Testis (tissue), 2 donors: ENCODE measurements at regions not wholly inside any gene's neighbourhood (a gene's known extent, or its start where the extent isn't known, plus 50 kb on each side); places are given as distances from the start of the nearest gene placed in this dataset.
"Not testable (repeated sequence)": the region's sequence is repeated elsewhere in the genome, so short reads cannot be mapped to it uniquely, and the experiment has no call there.

Source experiments
- DNase-seq: peaks from one replicate; pipeline ENCODE4 v3.0.0-alpha.2; 2019
- H3K27ac ChIP-seq, 2 donors: fragments of 200-600 bp; sonication (generic); one replicate each; pipeline ENCODE4 v1.5.1; 2019
- H3K27me3 ChIP-seq: fragments of 200-600 bp; sonication (generic); one replicate; pipeline ENCODE4 v1.5.1; 2019
- H3K36me3 ChIP-seq: fragments of 200-600 bp; sonication (generic); one replicate; pipeline ENCODE4 v1.5.1; 2017; ENCODE audit warnings: low read depth; ENCODE audit errors: missing control alignments
- H3K4me1 ChIP-seq: fragments of 200-600 bp; sonication (generic); one replicate; pipeline ENCODE4 v1.5.1; 2019
- H3K4me3 ChIP-seq, 2 donors: fragments of 200-600 bp; sonication (generic); one replicate each; pipeline ENCODE4 v1.5.1; 2017 to 2019
- H3K9me3 ChIP-seq: fragments of 200-600 bp; sonication (generic); one replicate; pipeline ENCODE4 v1.5.1; 2017
- POLR2A ChIP-seq: fragments of 450-650 bp; IDR thresholded peaks from one replicate; pipeline ENCODE4 v1.6.1; 2017; ENCODE audit warnings: antibody characterized with exemption, mild to moderate bottlenecking, moderate library complexity
- WGBS, 2 donors: methylation state at CpG; one replicate each; pipeline ENCODE4 v1.1.5; 2018; 5-methylcytosine and 5-hydroxymethylcytosine counted together
- intact Hi-C: fragments of 100-400 bp; cut with DNase I; formaldehyde crosslinking; loops from one replicate; pipeline ENCODE4 v1.15.1; 2023; ENCODE audit warnings: low total_unique reads
- TF ChIP-seq, protein P1 (sequence below), 3 experiments: fragments of 450-650 bp in 2 of 3; fragments of 200-600 bp in 1 of 3; sonication (generic) in 1 of 3; IDR thresholded peaks; one replicate each; pipeline ENCODE4 v1.5.1; 2016 to 2019; ENCODE audit warnings: antibody characterized with exemption in 3 of 3, mild to moderate bottlenecking in 2 of 3, moderate library complexity in 1 of 3

DNA sequence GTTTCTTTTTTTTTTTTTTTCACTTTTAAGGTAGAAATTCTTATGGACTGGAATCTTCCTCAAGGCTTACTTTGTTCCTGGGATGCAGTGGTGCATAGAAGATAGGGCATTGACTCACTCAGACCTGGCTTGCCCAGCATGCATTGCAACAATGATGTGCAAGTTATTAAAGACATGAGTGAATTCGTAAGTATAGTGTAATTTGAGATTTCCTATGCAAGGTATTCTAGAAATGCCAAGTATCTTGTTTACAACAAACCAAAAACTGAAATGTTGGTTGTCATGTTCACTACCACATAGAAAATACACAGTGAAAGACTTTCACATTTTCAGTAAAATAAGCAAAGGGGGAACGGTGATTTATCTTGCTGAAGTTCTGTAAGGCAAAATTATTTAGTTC, 56.5 kb upstream of the FNDC3B start:
- Histone ChIP-seq H3K4me3 (no peak overlapping the region), H3K27ac (no peak overlapping the region), H3K4me1 (no peaks in the 10 kb centered on the region), H3K27me3 (no peaks in the 10 kb centered on the region), H3K36me3 (no peaks in the 10 kb centered on the region), H3K9me3 (no peaks in the 10 kb centered on the region)
- no peak for TF ChIP-seq POLR2A
- TF ChIP-seq, protein P1, sequence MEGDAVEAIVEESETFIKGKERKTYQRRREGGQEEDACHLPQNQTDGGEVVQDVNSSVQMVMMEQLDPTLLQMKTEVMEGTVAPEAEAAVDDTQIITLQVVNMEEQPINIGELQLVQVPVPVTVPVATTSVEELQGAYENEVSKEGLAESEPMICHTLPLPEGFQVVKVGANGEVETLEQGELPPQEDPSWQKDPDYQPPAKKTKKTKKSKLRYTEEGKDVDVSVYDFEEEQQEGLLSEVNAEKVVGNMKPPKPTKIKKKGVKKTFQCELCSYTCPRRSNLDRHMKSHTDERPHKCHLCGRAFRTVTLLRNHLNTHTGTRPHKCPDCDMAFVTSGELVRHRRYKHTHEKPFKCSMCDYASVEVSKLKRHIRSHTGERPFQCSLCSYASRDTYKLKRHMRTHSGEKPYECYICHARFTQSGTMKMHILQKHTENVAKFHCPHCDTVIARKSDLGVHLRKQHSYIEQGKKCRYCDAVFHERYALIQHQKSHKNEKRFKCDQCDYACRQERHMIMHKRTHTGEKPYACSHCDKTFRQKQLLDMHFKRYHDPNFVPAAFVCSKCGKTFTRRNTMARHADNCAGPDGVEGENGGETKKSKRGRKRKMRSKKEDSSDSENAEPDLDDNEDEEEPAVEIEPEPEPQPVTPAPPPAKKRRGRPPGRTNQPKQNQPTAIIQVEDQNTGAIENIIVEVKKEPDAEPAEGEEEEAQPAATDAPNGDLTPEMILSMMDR (IDR thresholded peaks at IDR 0.05): no peak
- intact Hi-C loops: no loop called here
- WGBS, 2 donors: 60 to 64% methylated on average over 2 of the region's 2 CpGs
- DNase-seq: no peak

DNA sequence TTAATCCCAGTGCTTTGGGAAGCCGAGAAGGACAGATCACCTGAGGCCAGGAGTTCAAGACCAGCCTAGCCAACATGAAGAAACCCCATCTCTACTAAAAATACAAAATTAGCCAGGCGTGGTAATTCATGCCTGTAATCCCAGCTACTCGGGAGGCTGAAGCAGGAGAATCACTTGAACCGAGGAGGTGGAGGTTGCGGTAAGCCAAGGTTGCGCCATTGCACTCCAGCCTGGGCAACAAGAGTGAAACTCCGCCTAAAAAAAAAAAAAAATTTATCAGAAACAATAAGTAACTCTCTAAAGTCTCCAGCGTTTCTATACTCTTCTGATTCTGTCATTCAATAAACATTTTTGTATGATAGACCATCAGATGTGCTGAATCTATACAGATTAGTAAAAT, 55.7 kb upstream of the FNDC3B start:
- H3K36me3 ChIP-seq, H3K4me3 ChIP-seq, H3K9me3 ChIP-seq, H3K4me1 ChIP-seq, DNase-seq, intact Hi-C loops, H3K27me3 ChIP-seq, H3K27ac ChIP-seq: not testable (repeated sequence)
- WGBS, 2 donors: 82 to 84% methylated on average over 8 of the region's 8 CpGs

DNA sequence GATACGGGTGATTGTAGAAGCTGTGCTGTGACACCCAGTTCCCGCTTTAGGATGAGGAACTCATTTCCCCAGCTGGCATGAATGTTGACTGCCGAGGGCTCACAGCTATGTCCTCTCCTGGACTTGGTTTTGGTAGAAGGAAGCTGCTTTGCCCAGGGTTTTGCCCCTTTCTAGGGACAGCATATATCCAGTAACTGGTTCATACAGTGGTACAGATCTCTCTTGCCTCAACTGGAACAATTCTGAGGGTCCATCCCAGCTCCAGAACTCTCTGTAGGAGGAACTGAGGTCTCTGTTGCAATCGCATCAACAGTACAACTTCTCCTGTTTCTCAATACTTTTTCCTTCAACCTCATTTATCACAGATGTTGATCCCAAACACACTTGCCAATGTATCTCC, 54.5 kb upstream of the FNDC3B start:
- H3K36me3 ChIP-seq: no peaks in the 10 kb centered on the region
- TF ChIP-seq POLR2A: no peak
- TF ChIP-seq, protein P1 (IDR thresholded peaks at IDR 0.05): no peak
- 88 to 98% methylated on average over 4 of the region's 4 CpGs for WGBS, 2 donors
- intact Hi-C loops: no loop called here
- H3K4me3 ChIP-seq: no peak overlapping the region
- no peak overlapping the region for H3K27ac ChIP-seq
- H3K27me3 ChIP-seq: no peaks in the 10 kb centered on the region
- H3K4me1 ChIP-seq: no peaks in the 10 kb centered on the region
- DNase-seq: no peak
- H3K9me3 ChIP-seq: no peaks in the 10 kb centered on the region

DNA sequence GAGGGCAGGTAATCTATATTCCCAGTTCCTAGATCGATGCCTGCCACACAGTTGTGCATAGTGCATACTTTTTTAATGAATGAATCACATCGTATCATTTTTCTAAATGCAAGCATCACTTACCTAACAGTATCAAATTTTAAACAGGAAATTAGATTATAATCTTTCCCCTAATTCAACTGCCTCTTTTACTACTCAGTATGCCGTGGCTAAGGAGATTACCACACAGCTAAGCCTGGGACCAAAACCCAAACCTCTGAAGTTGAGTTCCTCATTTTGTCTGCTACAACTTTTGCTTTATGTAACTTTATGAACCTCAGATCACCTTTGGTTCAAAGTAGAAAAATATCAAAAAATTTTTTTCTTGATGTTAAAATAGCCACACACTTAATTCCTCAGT, 53.2 kb upstream of the FNDC3B start:
- WGBS, 2 donors: 82 to 86% methylated on average over 3 of the region's 3 CpGs
- Histone ChIP-seq H3K27me3 (no peaks in the 10 kb centered on the region), H3K27ac (no peak overlapping the region), H3K36me3 (no peaks in the 10 kb centered on the region), H3K4me3 (no peak overlapping the region), H3K9me3 (no peaks in the 10 kb centered on the region), H3K4me1 (no peaks in the 10 kb centered on the region)
- TF ChIP-seq POLR2A: no peak
- TF ChIP-seq, protein P1 (IDR thresholded peaks at IDR 0.05): no peak
- no peak for DNase-seq
- intact Hi-C loops: no loop called here

DNA sequence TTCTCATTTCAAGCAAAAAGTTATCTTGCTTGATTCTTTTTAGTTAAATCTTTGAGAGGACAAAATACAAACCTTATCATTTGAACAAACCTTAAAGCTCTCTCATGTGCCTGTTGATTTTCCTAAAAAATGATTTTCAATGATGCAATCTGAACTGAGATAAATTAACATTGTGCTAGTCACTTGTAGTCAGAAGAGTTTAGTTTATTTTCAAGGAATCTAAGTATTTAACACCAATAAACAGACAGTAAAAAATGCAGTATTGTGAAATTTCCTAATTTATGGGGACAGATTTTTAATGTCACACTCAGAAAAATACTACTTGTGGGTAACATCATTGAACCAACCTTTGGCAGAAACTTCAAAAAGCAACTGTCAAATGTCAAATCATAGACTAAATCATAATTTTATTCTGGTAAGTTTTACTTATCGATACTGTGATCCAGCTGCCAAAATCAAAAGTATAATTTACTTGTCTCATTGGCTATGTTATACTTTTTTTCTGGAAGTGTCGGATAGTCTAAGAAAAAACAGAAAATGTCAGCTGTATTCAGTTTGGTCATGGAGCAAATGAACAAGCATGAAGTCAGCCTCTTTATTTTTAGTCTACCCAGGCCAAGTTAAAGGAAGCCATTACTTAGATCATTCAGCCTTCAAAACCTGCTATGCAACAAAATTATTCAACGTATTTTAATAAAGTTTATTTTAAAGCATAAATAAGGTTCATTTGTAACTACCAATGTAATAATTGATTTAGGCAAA, 52.4 kb upstream of the FNDC3B start:
- Histone ChIP-seq H3K36me3 (no peaks in the 10 kb centered on the region), H3K9me3 (no peaks in the 10 kb centered on the region), H3K27me3 (no peaks in the 10 kb centered on the region), H3K27ac (no peak overlapping the region), H3K4me3 (no peak overlapping the region), H3K4me1 (no peaks in the 10 kb centered on the region)
- TF ChIP-seq, protein P1 (IDR thresholded peaks at IDR 0.05): no peak
- no peak for TF ChIP-seq POLR2A
- no peak for DNase-seq
- WGBS, 2 donors: 94% methylated on average over 3 of the region's 3 CpGs
- intact Hi-C loops: no loop called here
